ENCODE measurements at regions not wholly inside any gene's neighbourhood (a gene's known extent, or its start where the extent isn't known, plus 50 kb on each side); places are given as distances from the start of the nearest gene placed in this dataset.

- Histone ChIP-seq H2AFZ (ENCODE audit: low read length) (no peak overlapping the region), H3K4me3 (ENCODE audit: low read length) (no peak overlapping the region), H4K20me1 (ENCODE audit: insufficient read depth, low read length) (no peaks in the 10 kb centered on the region), H3K9me3 (replicated peaks; ENCODE audit: insufficient read depth, low read length) (no peaks in the 10 kb centered on the region), H3K79me2 (ENCODE audit: low read length) (no peaks in the 10 kb centered on the region), H3F3A (ENCODE audit: insufficient read depth, low read length) (no peaks in the 10 kb centered on the region), H3K9me2 (replicated peaks; ENCODE audit: insufficient read depth, low read length) (no peaks in the 10 kb centered on the region), H3K27ac (ENCODE audit: low read length) (no peak overlapping the region), H3K4me2 (ENCODE audit: low read depth, low read length) (no peak overlapping the region), H3K9ac (ENCODE audit: low read length) (no peak overlapping the region), H3K27me3 (replicated peaks; ENCODE audit: insufficient read depth, low read length) (no peaks in the 10 kb centered on the region), H3K36me3 (replicated peaks; ENCODE audit: insufficient read depth, low read length) (no peaks in the 10 kb centered on the region), H3K4me1 (ENCODE audit: low read length) (no peaks in the 10 kb centered on the region)
- TF ChIP-seq EZH2 (optimal IDR thresholded peaks at IDR 0.05; ENCODE audit: low read depth, low read length) = no peak
- TF ChIP-seq CTCF (IDR thresholded peaks at IDR 0.05; ENCODE audit: low read length) = no peak
- TF ChIP-seq EZH2phosphoT487 (IDR thresholded peaks at IDR 0.05; ENCODE audit: low read length) = no peak
- no peak for DNase-seq
Observed at GRCh38 chr12:25637752-25638151, 84.7 kb upstream of the LMNTD1 start.

GRCh38 chr12:25639406-25639805 is 86.3 kb upstream of the LMNTD1 start:
- Histone ChIP-seq H3K4me1 (ENCODE audit: low read length) (no peaks in the 10 kb centered on the region), H3K27ac (ENCODE audit: low read length) (no peak overlapping the region), H3K79me2 (ENCODE audit: low read length) (no peaks in the 10 kb centered on the region), H4K20me1 (ENCODE audit: insufficient read depth, low read length) (no peaks in the 10 kb centered on the region), H3F3A (ENCODE audit: insufficient read depth, low read length) (no peaks in the 10 kb centered on the region), H3K4me2 (ENCODE audit: low read depth, low read length) (no peak overlapping the region), H3K4me3 (ENCODE audit: low read length) (no peak overlapping the region), H3K9me3 (replicated peaks; ENCODE audit: insufficient read depth, low read length) (no peaks in the 10 kb centered on the region), H3K9me2 (replicated peaks; ENCODE audit: insufficient read depth, low read length) (no peaks in the 10 kb centered on the region), H3K9ac (ENCODE audit: low read length) (no peak overlapping the region), H3K36me3 (replicated peaks; ENCODE audit: insufficient read depth, low read length) (no peaks in the 10 kb centered on the region), H2AFZ (ENCODE audit: low read length) (no peak overlapping the region), H3K27me3 (replicated peaks; ENCODE audit: insufficient read depth, low read length) (no peaks in the 10 kb centered on the region)
- DNase-seq = no peak
- TF ChIP-seq CTCF (IDR thresholded peaks at IDR 0.05; ENCODE audit: low read length) = no peak
- TF ChIP-seq EZH2 (optimal IDR thresholded peaks at IDR 0.05; ENCODE audit: low read depth, low read length) = no peak
- no peak for TF ChIP-seq EZH2phosphoT487 (IDR thresholded peaks at IDR 0.05; ENCODE audit: low read length)

- H3K27me3 ChIP-seq (replicated peaks; ENCODE audit: insufficient read depth, low read length) = no peaks in the 10 kb centered on the region
- H3K9ac ChIP-seq (ENCODE audit: low read length) = no peak overlapping the region
- no peaks in the 10 kb centered on the region for H3K4me1 ChIP-seq (ENCODE audit: low read length)
- H2AFZ ChIP-seq (ENCODE audit: low read length) = no peak overlapping the region
- no peak for DNase-seq
- no peak overlapping the region for H3K4me3 ChIP-seq (ENCODE audit: low read length)
- H3K36me3 ChIP-seq (replicated peaks; ENCODE audit: insufficient read depth, low read length) = no peaks in the 10 kb centered on the region
- H3K9me2 ChIP-seq (replicated peaks; ENCODE audit: insufficient read depth, low read length) = no peaks in the 10 kb centered on the region
- no peaks in the 10 kb centered on the region for H3K9me3 ChIP-seq (replicated peaks; ENCODE audit: insufficient read depth, low read length)
- TF ChIP-seq EZH2phosphoT487 (IDR thresholded peaks at IDR 0.05; ENCODE audit: low read length) (no peak), CTCF (IDR thresholded peaks at IDR 0.05; ENCODE audit: low read length) (no peak), EZH2 (optimal IDR thresholded peaks at IDR 0.05; ENCODE audit: low read depth, low read length) (no peak)
- H3F3A ChIP-seq (ENCODE audit: insufficient read depth, low read length) = no peaks in the 10 kb centered on the region
- no peak overlapping the region for H3K4me2 ChIP-seq (ENCODE audit: low read depth, low read length)
- H4K20me1 ChIP-seq (ENCODE audit: insufficient read depth, low read length) = no peaks in the 10 kb centered on the region
- H3K79me2 ChIP-seq (ENCODE audit: low read length) = no peaks in the 10 kb centered on the region
- no peak overlapping the region for H3K27ac ChIP-seq (ENCODE audit: low read length)
Observed at GRCh38 chr12:25644979-25645378, 91.9 kb upstream of the LMNTD1 start.

Measured in MM.1S (cell line).